ENCODE measurements at regions not wholly inside any gene's neighbourhood (a gene's known extent, or its start where the extent isn't known, plus 50 kb on each side); places are given as distances from the start of the nearest gene placed in this dataset.

GRCh38 chr2:200136655-200137054 lies 169.8 kb upstream of the SPATS2L start:
- no peak for TF ChIP-seq CTCF (IDR thresholded peaks at IDR 0.05 in 4 of 5, conservative IDR thresholded peaks at IDR 0.05 in 1 of 5)
- TF ChIP-seq POLR2A (IDR thresholded peaks at IDR 0.05): no peak
